MCF 10A (cell line): ENCODE measurements at regions not wholly inside any gene's neighbourhood (a gene's known extent, or its start where the extent isn't known, plus 50 kb on each side); places are given as distances from the start of the nearest gene placed in this dataset.
A peak's percentile ranks its signal among the peaks of the same experiment; 100 is the strongest.

Experiments
- BruUV-seq: library from RNA; stranded (reverse); fragments of 400-500 nt; replicated peaks from 2 replicates; lab custom pipeline; 2021; lab: Mats Ljungman, UMichigan
- CTCF ChIA-PET: fragments of 300-600 bp; sonication (Branson Sonifier 250); formaldehyde crosslinking; extraction: SDS; loops from one replicate; lab custom pipeline; 2021; ENCODE audit warnings: antibody characterized with exemption, inconsistent platforms; lab: Yijun Ruan, JAX
- POLR2A ChIA-PET: fragments of 300-600, 350-650 bp; sonication (Branson Sonifier 250); formaldehyde crosslinking; extraction: SDS; loops from one replicate; lab custom pipeline; 2020; ENCODE audit warnings: antibody characterized with exemption, inconsistent platforms; lab: Yijun Ruan, JAX
- DNase-seq: peaks from one replicate; pipeline ENCODE4 v3.0.0-alpha.2; 2018; ENCODE audit not compliant: unreplicated experiment
- H3K27ac Mint-ChIP-seq: one replicate; pipeline ENCODE4 v1.8.0; 2022; ENCODE audit warnings: mild to moderate bottlenecking, low read depth, mixed read lengths; ENCODE audit not compliant: unreplicated experiment
- H3K27me3 Mint-ChIP-seq: one replicate; pipeline ENCODE4 v1.8.0; 2022; ENCODE audit warnings: mixed read lengths; ENCODE audit not compliant: insufficient read depth, unreplicated experiment
- H3K36me3 Mint-ChIP-seq: one replicate; pipeline ENCODE4 v1.8.0; 2022; ENCODE audit warnings: mild to moderate bottlenecking, moderate library complexity, mixed read lengths; ENCODE audit not compliant: insufficient read depth, unreplicated experiment
- H3K4me1 Mint-ChIP-seq: one replicate; pipeline ENCODE4 v1.8.0; 2022; ENCODE audit warnings: mixed read lengths; ENCODE audit not compliant: insufficient read depth, unreplicated experiment
- H3K4me3 Mint-ChIP-seq: one replicate; pipeline ENCODE4 v1.8.0; 2022; ENCODE audit warnings: mild to moderate bottlenecking, moderate library complexity, mixed read lengths; ENCODE audit not compliant: unreplicated experiment
- H3K9me3 Mint-ChIP-seq: one replicate; pipeline ENCODE4 v1.8.0; 2022; ENCODE audit warnings: mixed read lengths; ENCODE audit not compliant: unreplicated experiment
- CTCF ChIP-seq: fragments of 200-600 bp; IDR thresholded peaks from one replicate; pipeline ENCODE4 v1.8.0; 2022; ENCODE audit warnings: antibody characterized with exemption, mild to moderate bottlenecking; ENCODE audit not compliant: unreplicated experiment
- intact Hi-C: fragments of 100-400 bp; cut with micrococcal nuclease; formaldehyde crosslinking; loops from 2 replicates; pipeline ENCODE4 v1.14.1; 2022

- no peak overlapping the region for H3K4me3 Mint-ChIP-seq
- TF ChIP-seq CTCF, result no peak
- no TSS peak for BruUV-seq
- ChIA-PET POLR2A (interaction anchor here (0.6 kb wide), 1 partner anchor 691 kb away, joined by 3 read pairs; no protein-coding TSS in a partner anchor), CTCF (interaction anchor here (0.7 to 1.2 kb wide), 3 partner anchors 8 to 832 kb away, joined by 3 to 4 read pairs (median 3); no protein-coding TSS in a partner anchor)
- H3K27ac Mint-ChIP-seq, result no peak overlapping the region
- peaks cover 1% of the 10 kb centered on the region for H3K4me1 Mint-ChIP-seq
- no peaks in the 10 kb centered on the region for H3K36me3 Mint-ChIP-seq
- no peaks in the 10 kb centered on the region for H3K27me3 Mint-ChIP-seq
- H3K9me3 Mint-ChIP-seq, result peaks cover 7% of the 10 kb centered on the region
- no peak for DNase-seq
- intact Hi-C loops, result no loop called here
Observed at GRCh38 chr5:126100767-126101166, 322.4 kb upstream of the GRAMD2B start.

- Mint-ChIP-seq H3K9me3 (peaks cover 7% of the 10 kb centered on the region), H3K27me3 (no peaks in the 10 kb centered on the region), H3K4me1 (peaks cover 6% of the 10 kb centered on the region), H3K36me3 (no peaks in the 10 kb centered on the region), H3K27ac (no peak overlapping the region), H3K4me3 (no peak overlapping the region)
- no peak for DNase-seq
- intact Hi-C loops, result no loop called here
- no TSS peak for BruUV-seq
- POLR2A ChIA-PET, result no interaction called here
- TF ChIP-seq CTCF, result no peak
- CTCF ChIA-PET, result interaction anchor here (0.7 to 0.9 kb wide), 2 partner anchors 48 to 59 kb away, joined by 3 read pairs; no protein-coding TSS in a partner anchor
Observed at GRCh38 chr5:126101901-126102300, 321.3 kb upstream of the GRAMD2B start.

- ChIA-PET POLR2A (interaction anchor here (0.6 kb wide), 1 partner anchor 92 kb away, joined by 3 read pairs; no protein-coding TSS in a partner anchor), CTCF (no interaction called here)
- DNase-seq, result no peak
- H3K4me1 Mint-ChIP-seq, result peaks cover 14% of the 10 kb centered on the region
- no peaks in the 10 kb centered on the region for H3K36me3 Mint-ChIP-seq
- no peak overlapping the region for H3K27ac Mint-ChIP-seq
- H3K4me3 Mint-ChIP-seq, result no peak overlapping the region
- H3K9me3 Mint-ChIP-seq, result peaks cover 7% of the 10 kb centered on the region
- BruUV-seq, result no TSS peak
- no peaks in the 10 kb centered on the region for H3K27me3 Mint-ChIP-seq
- intact Hi-C loops, result no loop called here
- TF ChIP-seq CTCF, result no peak
Observed at GRCh38 chr5:126103050-126103449, 320.2 kb upstream of the GRAMD2B start.

GRCh38 chr5:126103868-126104267, 319.3 kb upstream of the GRAMD2B start:
- intact Hi-C loops, result no loop called here
- no peak overlapping the region for H3K4me3 Mint-ChIP-seq
- H3K4me1 Mint-ChIP-seq, result peaks cover 21% of the 10 kb centered on the region
- POLR2A ChIA-PET, result interaction anchor here (0.6 kb wide), 1 partner anchor 418 kb away, joined by 3 read pairs; no protein-coding TSS in a partner anchor
- H3K9me3 Mint-ChIP-seq, result peaks cover 7% of the 10 kb centered on the region
- no peak for TF ChIP-seq CTCF
- no TSS peak for BruUV-seq
- DNase-seq, result peak; percentile 37
- no peak overlapping the region for H3K27ac Mint-ChIP-seq
- CTCF ChIA-PET, result no interaction called here
- H3K36me3 Mint-ChIP-seq, result no peaks in the 10 kb centered on the region
- H3K27me3 Mint-ChIP-seq, result no peaks in the 10 kb centered on the region
